ENCODE measurements at regions not wholly inside any gene's neighbourhood (a gene's known extent, or its start where the extent isn't known, plus 50 kb on each side); places are given as distances from the start of the nearest gene placed in this dataset.

- Mint-ChIP-seq H3K9me3 (peaks cover 83% of the 10 kb centered on the region), H3K36me3 (peaks cover 86% of the 10 kb centered on the region)
- CTCF ChIA-PET: no interaction called here
Observed at GRCh38 chr12:126347421-126347820, 1282.2 kb downstream of the AACS start.

More at GRCh38 chr12:126347421-126347820, 1282.2 kb downstream of the AACS start:
- no peak overlapping the region for H3K27ac Mint-ChIP-seq
- POLR2A ChIA-PET: no interaction called here
- TF ChIP-seq ZBTB43 (CRISPR knock-in tag; IDR thresholded peaks at IDR 0.05) (no peak), CREB1 (CRISPR knock-in tag; IDR thresholded peaks at IDR 0.05) (no peak), AR (CRISPR knock-in tag; IDR thresholded peaks at IDR 0.05) (no peak), ZNF671 (CRISPR knock-in tag; IDR thresholded peaks at IDR 0.05) (no peak), ZNF423 (CRISPR knock-in tag; IDR thresholded peaks at IDR 0.05) (no peak), HMGXB4 (CRISPR knock-in tag; IDR thresholded peaks at IDR 0.05) (no peak), FOXJ3 (CRISPR knock-in tag; IDR thresholded peaks at IDR 0.05; ENCODE audit: borderline replicate concordance) (no peak), MYBL2 (CRISPR knock-in tag; IDR thresholded peaks at IDR 0.05) (no peak), NR1H2 (CRISPR knock-in tag; IDR thresholded peaks at IDR 0.05) (no peak), SMAD4 (CRISPR knock-in tag; IDR thresholded peaks at IDR 0.05) (no peak), KAT7 (CRISPR knock-in tag; IDR thresholded peaks at IDR 0.05; ENCODE audit: borderline replicate concordance) (no peak), TEAD1 (CRISPR knock-in tag; IDR thresholded peaks at IDR 0.05) (no peak), ERG (CRISPR knock-in tag; IDR thresholded peaks at IDR 0.05) (no peak), HMGA2 (CRISPR knock-in tag; IDR thresholded peaks at IDR 0.05) (no peak), SOX15 (CRISPR knock-in tag; IDR thresholded peaks at IDR 0.05) (no peak), USF2 (CRISPR knock-in tag; IDR thresholded peaks at IDR 0.05) (no peak)
- TF ChIP-seq, protein P1, sequence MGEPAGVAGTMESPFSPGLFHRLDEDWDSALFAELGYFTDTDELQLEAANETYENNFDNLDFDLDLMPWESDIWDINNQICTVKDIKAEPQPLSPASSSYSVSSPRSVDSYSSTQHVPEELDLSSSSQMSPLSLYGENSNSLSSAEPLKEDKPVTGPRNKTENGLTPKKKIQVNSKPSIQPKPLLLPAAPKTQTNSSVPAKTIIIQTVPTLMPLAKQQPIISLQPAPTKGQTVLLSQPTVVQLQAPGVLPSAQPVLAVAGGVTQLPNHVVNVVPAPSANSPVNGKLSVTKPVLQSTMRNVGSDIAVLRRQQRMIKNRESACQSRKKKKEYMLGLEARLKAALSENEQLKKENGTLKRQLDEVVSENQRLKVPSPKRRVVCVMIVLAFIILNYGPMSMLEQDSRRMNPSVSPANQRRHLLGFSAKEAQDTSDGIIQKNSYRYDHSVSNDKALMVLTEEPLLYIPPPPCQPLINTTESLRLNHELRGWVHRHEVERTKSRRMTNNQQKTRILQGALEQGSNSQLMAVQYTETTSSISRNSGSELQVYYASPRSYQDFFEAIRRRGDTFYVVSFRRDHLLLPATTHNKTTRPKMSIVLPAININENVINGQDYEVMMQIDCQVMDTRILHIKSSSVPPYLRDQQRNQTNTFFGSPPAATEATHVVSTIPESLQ (CRISPR knock-in tag; IDR thresholded peaks at IDR 0.05): no peak
- TF ChIP-seq, protein P2, sequence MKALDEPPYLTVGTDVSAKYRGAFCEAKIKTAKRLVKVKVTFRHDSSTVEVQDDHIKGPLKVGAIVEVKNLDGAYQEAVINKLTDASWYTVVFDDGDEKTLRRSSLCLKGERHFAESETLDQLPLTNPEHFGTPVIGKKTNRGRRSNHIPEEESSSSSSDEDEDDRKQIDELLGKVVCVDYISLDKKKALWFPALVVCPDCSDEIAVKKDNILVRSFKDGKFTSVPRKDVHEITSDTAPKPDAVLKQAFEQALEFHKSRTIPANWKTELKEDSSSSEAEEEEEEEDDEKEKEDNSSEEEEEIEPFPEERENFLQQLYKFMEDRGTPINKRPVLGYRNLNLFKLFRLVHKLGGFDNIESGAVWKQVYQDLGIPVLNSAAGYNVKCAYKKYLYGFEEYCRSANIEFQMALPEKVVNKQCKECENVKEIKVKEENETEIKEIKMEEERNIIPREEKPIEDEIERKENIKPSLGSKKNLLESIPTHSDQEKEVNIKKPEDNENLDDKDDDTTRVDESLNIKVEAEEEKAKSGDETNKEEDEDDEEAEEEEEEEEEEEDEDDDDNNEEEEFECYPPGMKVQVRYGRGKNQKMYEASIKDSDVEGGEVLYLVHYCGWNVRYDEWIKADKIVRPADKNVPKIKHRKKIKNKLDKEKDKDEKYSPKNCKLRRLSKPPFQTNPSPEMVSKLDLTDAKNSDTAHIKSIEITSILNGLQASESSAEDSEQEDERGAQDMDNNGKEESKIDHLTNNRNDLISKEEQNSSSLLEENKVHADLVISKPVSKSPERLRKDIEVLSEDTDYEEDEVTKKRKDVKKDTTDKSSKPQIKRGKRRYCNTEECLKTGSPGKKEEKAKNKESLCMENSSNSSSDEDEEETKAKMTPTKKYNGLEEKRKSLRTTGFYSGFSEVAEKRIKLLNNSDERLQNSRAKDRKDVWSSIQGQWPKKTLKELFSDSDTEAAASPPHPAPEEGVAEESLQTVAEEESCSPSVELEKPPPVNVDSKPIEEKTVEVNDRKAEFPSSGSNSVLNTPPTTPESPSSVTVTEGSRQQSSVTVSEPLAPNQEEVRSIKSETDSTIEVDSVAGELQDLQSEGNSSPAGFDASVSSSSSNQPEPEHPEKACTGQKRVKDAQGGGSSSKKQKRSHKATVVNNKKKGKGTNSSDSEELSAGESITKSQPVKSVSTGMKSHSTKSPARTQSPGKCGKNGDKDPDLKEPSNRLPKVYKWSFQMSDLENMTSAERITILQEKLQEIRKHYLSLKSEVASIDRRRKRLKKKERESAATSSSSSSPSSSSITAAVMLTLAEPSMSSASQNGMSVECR (CRISPR knock-in tag; IDR thresholded peaks at IDR 0.05; ENCODE audit: borderline replicate concordance): no peak
- peaks cover 13% of the 10 kb centered on the region; the same call in 1 of the 2 replicates for H3K27me3 Mint-ChIP-seq (ENCODE audit: low read depth)
- DNase-seq (ENCODE audit: low spot score) (no peak), ATAC-seq (no peak)
- H3K4me3 Mint-ChIP-seq: no peak overlapping the region
- no peaks in the 10 kb centered on the region for H3K4me1 Mint-ChIP-seq
